OCI-LY7 (cell line): ENCODE measurements at regions not wholly inside any gene's neighbourhood (a gene's known extent, or its start where the extent isn't known, plus 50 kb on each side); places are given as distances from the start of the nearest gene placed in this dataset.

Experiments used
- BruUV-seq: library from RNA; stranded (reverse); fragments of 400-500 nt; replicated peaks from 2 replicates; lab custom pipeline; 2021; lab: Mats Ljungman, UMichigan
- CTCF ChIA-PET: fragments of 300-600 bp; sonication (Branson Sonifier 250); formaldehyde crosslinking; loops from one replicate; lab custom pipeline; 2022; ENCODE audit warnings: antibody characterized with exemption; ENCODE audit not compliant: unreplicated experiment; lab: Charles Lee
- POLR2A ChIA-PET: fragments of 300-600 bp; sonication (Branson Sonifier 250); formaldehyde crosslinking; loops from one replicate; lab custom pipeline; 2022; ENCODE audit warnings: antibody characterized with exemption; lab: Charles Lee
- DNase-seq: peaks from one replicate; pipeline ENCODE4 v3.0.0-alpha.2; 2015; ENCODE audit warnings: low spot score
- H2AFZ ChIP-seq: fragments of 200-600 bp; sonication (generic), shearing (Covaris generic); 2 replicates; pipeline ENCODE4 v1.6.1; 2014; ENCODE audit warnings: mild to moderate bottlenecking, antibody characterized with exemption, low read length, moderate library complexity
- H3K27ac ChIP-seq: fragments of 200-600 bp; sonication (generic); 2 replicates; pipeline ENCODE4 v1.5.1; 2014; ENCODE audit warnings: mixed run types, low read depth, mild to moderate bottlenecking, moderate library complexity, low read length, inconsistent platforms; ENCODE audit not compliant: poor library complexity, severe bottlenecking
- H3K36me3 ChIP-seq: fragments of 200-600 bp; sonication (generic); 2 replicates; pipeline ENCODE4 v1.6.1; 2014; ENCODE audit warnings: mild to moderate bottlenecking, antibody characterized with exemption, low read length, moderate library complexity, mixed read lengths; ENCODE audit not compliant: insufficient read depth
- H3K4me1 ChIP-seq: fragments of 200-600 bp; sonication (generic); 2 replicates; pipeline ENCODE4 v1.5.1; 2014; ENCODE audit warnings: mild to moderate bottlenecking, low read length; ENCODE audit not compliant: insufficient read depth, poor library complexity, severe bottlenecking
- H3K4me2 ChIP-seq: fragments of 200-600 bp; sonication (generic); 2 replicates; pipeline ENCODE4 v1.6.1; 2014; ENCODE audit warnings: mild to moderate bottlenecking, low read length
- H3K4me3 ChIP-seq: fragments of 200-600 bp; sonication (generic); 2 replicates; pipeline ENCODE4 v1.5.1; 2014; ENCODE audit warnings: mild to moderate bottlenecking, low read depth, low read length; ENCODE audit not compliant: poor library complexity, severe bottlenecking
- H3K79me2 ChIP-seq: fragments of 200-600 bp; sonication (generic); 2 replicates; pipeline ENCODE4 v1.6.1; 2016; ENCODE audit warnings: low read depth, mild to moderate bottlenecking, low read length, moderate library complexity, mixed read lengths; ENCODE audit not compliant: insufficient read depth
- H3K9me2 ChIP-seq: fragments of 200-600 bp; sonication (generic); 2 replicates; pipeline ENCODE4 v1.6.1; 2016; ENCODE audit warnings: mild to moderate bottlenecking, low read length, mixed read lengths; ENCODE audit not compliant: insufficient read depth
- H3K9me3 ChIP-seq: fragments of 200-600 bp; sonication (generic); 2 replicates; pipeline ENCODE4 v1.6.1; 2014; ENCODE audit warnings: mild to moderate bottlenecking, mixed run types, low read length, mixed read lengths
- H4K20me1 ChIP-seq: fragments of 200-600 bp; sonication (generic); 2 replicates; pipeline ENCODE4 v1.6.1; 2014; ENCODE audit warnings: mild to moderate bottlenecking, antibody characterized with exemption, low read length, moderate library complexity, mixed read lengths; ENCODE audit not compliant: insufficient read depth
- CTCF ChIP-seq: fragments of 200-600 bp; sonication (generic); conservative IDR thresholded peaks from 2 replicates; pipeline ENCODE4 v1.5.1; 2014; ENCODE audit warnings: mild to moderate bottlenecking, antibody characterized with exemption, low read length, moderate library complexity, mixed read lengths
- EZH2phosphoT487 ChIP-seq: fragments of 200-600 bp; sonication (generic); IDR thresholded peaks from 2 replicates; pipeline ENCODE4 v1.6.1; 2018; ENCODE audit warnings: low read depth, borderline replicate concordance, mild to moderate bottlenecking, mixed run types, antibody characterized with exemption, low read length, moderate library complexity, mixed read lengths
- intact Hi-C: fragments of 100-400 bp; cut with micrococcal nuclease; formaldehyde crosslinking; loops from one replicate; pipeline ENCODE4 v1.10.0; 2022; ENCODE audit not compliant: unreplicated experiment

DNA sequence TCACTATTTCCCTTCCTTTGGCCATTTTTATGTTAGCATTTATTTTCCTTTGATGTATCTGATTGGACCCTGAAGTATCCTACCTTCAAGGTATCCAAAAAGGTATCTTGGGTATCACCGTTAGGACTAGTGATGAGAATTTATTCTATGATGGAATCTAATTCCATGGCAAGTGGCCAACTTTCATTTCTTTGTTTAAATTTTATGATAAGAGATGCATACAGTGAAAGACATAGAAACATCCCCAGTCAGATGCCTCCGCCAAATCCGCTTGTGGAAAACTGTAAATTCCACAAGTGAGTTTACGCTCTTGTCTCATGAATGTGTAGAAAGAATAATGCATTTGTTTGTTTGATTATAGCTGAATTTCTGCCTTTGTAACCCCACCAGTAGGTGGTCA is 153.7 kb upstream of the NR2F2 start:
- BruUV-seq: no TSS peak
- H3K27ac ChIP-seq: no peak overlapping the region
- TF ChIP-seq CTCF (no peak), EZH2phosphoT487 (no peak)
- no peak overlapping the region for H2AFZ ChIP-seq
- H3K79me2 ChIP-seq: no peaks in the 10 kb centered on the region
- no peaks in the 10 kb centered on the region for H4K20me1 ChIP-seq
- intact Hi-C loops: no loop called here
- ChIA-PET CTCF (no interaction called here), POLR2A (no interaction called here)
- no peak overlapping the region for H3K4me3 ChIP-seq
- no peaks in the 10 kb centered on the region for H3K9me3 ChIP-seq
- H3K4me2 ChIP-seq: no peak overlapping the region
- no peaks in the 10 kb centered on the region for H3K4me1 ChIP-seq
- no peaks in the 10 kb centered on the region for H3K36me3 ChIP-seq
- no peaks in the 10 kb centered on the region for H3K9me2 ChIP-seq
- no peak for DNase-seq

DNA sequence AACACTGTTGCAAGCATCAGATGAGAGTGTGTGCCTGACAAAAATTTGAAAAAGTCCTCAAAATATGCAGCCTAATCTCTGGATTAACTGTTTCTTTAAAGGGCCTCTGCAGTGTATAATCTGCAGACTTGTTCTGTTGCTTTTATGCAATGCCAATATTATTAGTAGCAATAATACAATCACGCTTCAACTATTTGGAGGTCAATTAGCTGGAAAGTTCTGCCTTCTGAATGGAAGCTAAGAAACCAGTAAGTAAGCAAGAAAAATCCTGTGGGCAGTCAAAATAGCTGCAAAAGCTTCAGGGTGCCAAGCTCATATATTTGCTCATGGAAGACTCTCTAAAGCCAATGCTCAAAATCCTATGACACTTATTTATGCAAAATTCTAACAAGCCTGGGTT is 153.2 kb upstream of the NR2F2 start:
- no TSS peak for BruUV-seq
- no peak overlapping the region for H2AFZ ChIP-seq
- H4K20me1 ChIP-seq: no peaks in the 10 kb centered on the region
- CTCF ChIA-PET: no interaction called here
- no peaks in the 10 kb centered on the region for H3K4me1 ChIP-seq
- no peak overlapping the region for H3K4me3 ChIP-seq
- no peaks in the 10 kb centered on the region for H3K79me2 ChIP-seq
- intact Hi-C loops: no loop called here
- no peaks in the 10 kb centered on the region for H3K36me3 ChIP-seq
- H3K9me2 ChIP-seq: no peaks in the 10 kb centered on the region
- H3K27ac ChIP-seq: no peak overlapping the region
- H3K9me3 ChIP-seq: no peaks in the 10 kb centered on the region
- POLR2A ChIA-PET: no interaction called here
- no peak for DNase-seq
- TF ChIP-seq CTCF (no peak), EZH2phosphoT487 (no peak)
- H3K4me2 ChIP-seq: no peak overlapping the region

DNA sequence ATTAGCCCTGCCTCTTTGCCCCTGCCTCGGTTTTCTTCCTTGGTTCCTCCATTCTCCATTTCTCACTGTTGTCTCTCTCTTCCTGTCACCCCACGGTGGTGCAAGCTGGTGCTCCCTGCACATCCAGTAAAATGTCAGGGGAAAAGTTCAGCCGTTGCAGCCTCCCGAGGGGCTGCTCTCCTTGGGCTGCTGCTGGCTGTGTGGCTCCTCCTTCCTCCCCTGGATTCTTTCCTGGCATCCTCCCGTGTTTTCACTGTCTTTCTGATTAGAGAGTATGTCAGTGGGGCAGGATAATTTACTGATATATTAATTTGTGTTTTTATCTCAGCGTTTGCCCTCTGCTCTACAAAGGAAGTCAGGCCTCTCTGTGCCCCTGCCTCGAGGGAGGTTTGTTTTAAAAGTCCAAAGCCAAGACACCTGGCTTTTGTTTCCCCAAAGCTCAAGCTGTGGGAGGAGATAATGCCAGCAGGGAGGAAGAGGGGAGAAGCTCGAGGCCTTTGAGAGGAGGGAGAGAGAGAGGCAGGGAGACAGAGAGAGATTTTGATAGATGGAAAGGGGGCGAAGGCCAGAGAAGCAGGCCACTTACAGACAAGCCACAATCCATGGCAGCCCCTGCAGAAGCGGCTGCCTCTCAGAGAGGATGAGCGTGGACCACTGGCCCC is 150.3 kb upstream of the NR2F2 start:
- no peak for DNase-seq
- Histone ChIP-seq H4K20me1 (no peaks in the 10 kb centered on the region), H3K9me2 (no peaks in the 10 kb centered on the region), H2AFZ (no peak overlapping the region), H3K36me3 (no peaks in the 10 kb centered on the region), H3K79me2 (no peaks in the 10 kb centered on the region), H3K4me1 (no peaks in the 10 kb centered on the region), H3K4me3 (no peak overlapping the region), H3K9me3 (no peaks in the 10 kb centered on the region), H3K4me2 (no peak overlapping the region), H3K27ac (no peak overlapping the region)
- POLR2A ChIA-PET: interaction anchor here (0.5 to 0.7 kb wide), 2 partner anchors 38 to 152 kb away, joined by 3 to 5 read pairs; no protein-coding TSS in a partner anchor
- no peak for TF ChIP-seq EZH2phosphoT487
- CTCF ChIA-PET: no interaction called here
- intact Hi-C loops: no loop called here
- BruUV-seq: no TSS peak
